Bronchial epithelial cell (primary cell): ENCODE measurements at regions not wholly inside any gene's neighbourhood (a gene's known extent, or its start where the extent isn't known, plus 50 kb on each side); places are given as distances from the start of the nearest gene placed in this dataset.
"Not testable (repeated sequence)": the region's sequence is repeated elsewhere in the genome, so short reads cannot be mapped to it uniquely, and the experiment has no call there.

Experiments used
- DNase-seq: peaks from one replicate; pipeline ENCODE4 v3.0.0-alpha.2; 2010; ENCODE audit warnings: low read depth
- FAIRE-seq: peaks from 2 replicates; lab custom pipeline; 2011; peaks lifted over from hg19 to GRCh38; lab: Jason Lieb, UNC
- H3K27me3 ChIP-seq: 2 replicates; pipeline ENCODE4 v1.5.1; 2011; ENCODE audit warnings: low read length; ENCODE audit not compliant: control insufficient read depth, insufficient read depth
- H3K36me3 ChIP-seq: 2 replicates; pipeline ENCODE4 v1.5.1; 2011; ENCODE audit warnings: low read length; ENCODE audit not compliant: control insufficient read depth, insufficient read depth
- H3K4me3 ChIP-seq: 2 replicates; pipeline ENCODE4 v1.5.1; 2011; ENCODE audit warnings: mild to moderate bottlenecking, low read depth, low read length, control low read depth
- CTCF ChIP-seq: IDR thresholded peaks from 2 replicates; pipeline ENCODE4 v1.5.1; 2011; ENCODE audit warnings: mild to moderate bottlenecking, moderate library complexity, low read length, control low read depth, inconsistent platforms; ENCODE audit not compliant: insufficient read depth, severe bottlenecking

DNA sequence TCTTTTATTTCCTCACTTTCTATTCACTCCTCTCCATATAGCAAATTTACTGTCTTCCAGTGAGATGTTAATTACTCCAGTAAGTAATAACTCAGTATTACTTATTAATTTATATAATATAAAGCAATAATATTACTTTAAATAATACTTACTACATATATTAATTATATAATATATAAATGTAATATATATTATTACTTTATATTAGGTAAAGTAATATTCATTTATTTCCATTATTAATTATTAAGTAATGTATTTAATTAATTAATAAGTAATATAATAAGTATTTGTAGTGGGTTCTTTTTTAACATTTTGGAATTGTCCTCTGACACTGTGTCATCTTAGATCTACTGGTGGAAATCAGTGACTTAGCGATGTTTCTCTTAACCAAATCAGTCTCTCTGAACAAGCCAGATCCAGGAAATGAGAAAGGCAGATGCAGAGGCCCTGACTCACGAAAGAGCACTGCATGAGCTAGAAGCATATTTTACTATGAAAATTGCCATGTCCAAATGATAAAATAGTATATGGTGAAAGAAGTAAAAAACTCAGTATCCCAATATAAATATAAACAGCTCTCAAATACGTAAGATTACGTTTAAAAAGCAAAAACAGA lies 115.9 kb downstream of the DSEL start:
- Histone ChIP-seq H3K27me3 (no peaks in the 10 kb centered on the region), H3K36me3 (no peaks in the 10 kb centered on the region), H3K4me3 (no peak overlapping the region)
- no peak for DNase-seq
- no peak for FAIRE-seq
- TF ChIP-seq CTCF = no peak

DNA sequence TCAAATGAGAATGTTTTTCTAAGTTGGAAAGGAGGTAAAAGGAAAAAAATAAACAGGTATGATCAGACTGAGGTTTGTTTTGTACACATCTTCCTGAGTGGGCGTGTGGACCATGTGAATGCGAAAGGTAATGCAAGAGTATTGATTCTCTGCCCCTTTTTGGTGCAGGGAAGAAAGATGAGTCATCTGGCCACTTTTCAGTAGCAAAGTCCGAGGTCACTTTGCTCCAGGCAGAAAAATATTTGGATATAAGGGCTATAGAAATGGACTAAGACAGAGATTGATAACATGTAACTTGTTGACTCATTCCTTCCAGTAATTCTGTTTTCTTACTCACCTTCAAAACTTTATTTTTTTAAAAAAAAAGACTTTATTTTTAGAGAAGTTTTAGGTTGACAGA lies 130.5 kb downstream of the DSEL start:
- no peak for TF ChIP-seq CTCF
- no peak for FAIRE-seq
- H3K27me3 ChIP-seq = no peaks in the 10 kb centered on the region
- peak; percentile 17 for DNase-seq
- no peak overlapping the region for H3K4me3 ChIP-seq
- no peaks in the 10 kb centered on the region for H3K36me3 ChIP-seq

GRCh38 chr18:67385455-67385854 lies 131.1 kb downstream of the DSEL start:
- H3K36me3 ChIP-seq = no peaks in the 10 kb centered on the region
- DNase-seq = peak; percentile 7
- H3K4me3 ChIP-seq = no peak overlapping the region
- no peak for TF ChIP-seq CTCF
- no peaks in the 10 kb centered on the region for H3K27me3 ChIP-seq
- no peak for FAIRE-seq

- not testable (repeated sequence) for FAIRE-seq, DNase-seq, H3K36me3 ChIP-seq, H3K27me3 ChIP-seq, H3K4me3 ChIP-seq
Observed at GRCh38 chr18:67384057-67384456, 132.5 kb downstream of the DSEL start.

DNA sequence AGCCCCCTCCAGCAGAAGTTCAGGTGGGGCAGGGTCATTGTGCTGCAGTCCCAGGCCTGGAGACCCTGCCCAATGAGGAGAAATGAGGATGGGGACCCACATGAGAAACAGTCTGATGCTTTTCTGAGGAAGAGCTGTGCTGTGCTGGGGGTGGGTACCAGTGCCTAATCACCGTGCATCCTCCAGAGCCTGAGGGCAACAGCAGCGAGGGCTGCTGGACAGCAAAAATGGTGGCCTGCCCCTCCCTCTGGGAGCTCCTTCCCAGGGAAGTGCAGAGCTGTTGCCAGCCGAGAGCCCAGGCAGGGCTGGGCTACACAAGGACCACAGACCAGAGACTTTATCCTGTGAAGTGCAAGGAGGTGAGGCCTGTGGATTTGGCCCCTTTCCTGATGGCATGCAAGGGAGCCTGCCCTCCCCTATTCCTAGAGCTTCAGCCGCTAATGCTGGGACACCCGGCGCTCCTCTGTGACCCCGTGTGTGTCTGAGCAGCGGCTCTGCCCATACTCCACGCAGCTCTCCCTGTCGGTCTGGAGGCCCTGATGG lies 134.8 kb downstream of the DSEL start:
- no peak for TF ChIP-seq CTCF
- no peak for FAIRE-seq
- Histone ChIP-seq H3K4me3 (no peak overlapping the region), H3K27me3 (no peaks in the 10 kb centered on the region), H3K36me3 (no peaks in the 10 kb centered on the region)
- no peak for DNase-seq

DNA sequence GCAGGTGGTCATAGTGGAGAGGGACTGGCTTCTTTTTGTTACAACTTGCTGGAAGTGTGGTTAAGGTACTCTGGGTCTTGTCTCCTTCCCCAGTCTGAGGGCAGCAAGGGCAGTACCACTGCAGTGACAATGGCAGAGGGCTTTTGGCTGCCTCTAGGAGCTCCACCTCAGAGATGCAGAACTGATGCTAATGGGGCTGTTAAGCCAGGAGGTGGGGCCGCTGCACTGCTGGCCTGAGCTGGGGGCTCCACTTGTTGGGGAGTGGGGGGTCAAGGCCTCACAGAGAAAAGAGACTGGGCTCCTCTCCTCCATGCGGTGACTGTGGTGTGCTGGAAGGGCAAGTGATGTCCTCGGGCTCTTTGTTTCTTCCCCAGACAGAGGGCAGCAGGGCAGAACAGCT lies 135.7 kb downstream of the DSEL start:
- DNase-seq = no peak
- TF ChIP-seq CTCF = no peak
- FAIRE-seq = no peak

More for the DNA sequence above, 135.7 kb downstream of the DSEL start:
- no peak overlapping the region for H3K4me3 ChIP-seq
- no peaks in the 10 kb centered on the region for H3K27me3 ChIP-seq
- H3K36me3 ChIP-seq = no peaks in the 10 kb centered on the region
